HG03064 (cell line): ENCODE measurements at regions not wholly inside any gene's neighbourhood (a gene's known extent, or its start where the extent isn't known, plus 50 kb on each side); places are given as distances from the start of the nearest gene placed in this dataset.
"Not testable (repeated sequence)": the region's sequence is repeated elsewhere in the genome, so short reads cannot be mapped to it uniquely, and the experiment has no call there.

Experiments used
- ATAC-seq: cut with Tn5 transposase; IDR thresholded peaks from one replicate; pipeline ENCODE4 v1.9.1; 2021; ENCODE audit warnings: low read depth; ENCODE audit not compliant: unreplicated experiment

GRCh38 chr5:18195910-18196309 is 561.6 kb downstream of the TAF11L14 start:
- ATAC-seq, result no peak

GRCh38 chr5:18197734-18198133 is 563.5 kb downstream of the TAF11L14 start:
- no peak for ATAC-seq

- ATAC-seq, result no peak
These were observed 567.9 kb downstream of the TAF11L14 start for GRCh38 chr5:18202164-18202563.

- ATAC-seq, result no peak
These were observed 569.0 kb downstream of the TAF11L14 start for GRCh38 chr5:18203296-18203695.

GRCh38 chr5:18213666-18214065 is 579.4 kb downstream of the TAF11L14 start:
- ATAC-seq, result no peak

GRCh38 chr5:18216016-18216415 is 581.8 kb downstream of the TAF11L14 start:
- no peak for ATAC-seq

GRCh38 chr5:18216729-18217128 is 582.5 kb downstream of the TAF11L14 start:
- no peak for ATAC-seq

GRCh38 chr5:18219241-18219640 is 585.0 kb downstream of the TAF11L14 start:
- no peak for ATAC-seq

- ATAC-seq, result no peak
These were observed 586.4 kb downstream of the TAF11L14 start for GRCh38 chr5:18220631-18221030.

GRCh38 chr5:18236386-18236785 is 602.1 kb downstream of the TAF11L14 start:
- no peak for ATAC-seq

- ATAC-seq, result no peak
These were observed 604.1 kb downstream of the TAF11L14 start for GRCh38 chr5:18238321-18238720.

GRCh38 chr5:18240971-18241370 is 606.7 kb downstream of the TAF11L14 start:
- no peak for ATAC-seq

GRCh38 chr5:18243846-18244245 is 609.6 kb downstream of the TAF11L14 start:
- ATAC-seq, result no peak

- ATAC-seq, result no peak
These were observed 610.0 kb downstream of the TAF11L14 start for GRCh38 chr5:18244309-18244708.

GRCh38 chr5:18252559-18252958 is 618.3 kb downstream of the TAF11L14 start:
- no peak for ATAC-seq

GRCh38 chr5:18264126-18264882 is 630.0 kb downstream of the TAF11L14 start:
- ATAC-seq, result no peak

- ATAC-seq, result no peak
These were observed 636.5 kb downstream of the TAF11L14 start for GRCh38 chr5:18270635-18271338.

GRCh38 chr5:18276939-18277338 is 642.7 kb downstream of the TAF11L14 start:
- no peak for ATAC-seq

- ATAC-seq, result no peak
These were observed 647.8 kb downstream of the TAF11L14 start for GRCh38 chr5:18281947-18282581.

- no peak for ATAC-seq
These were observed 651.0 kb downstream of the TAF11L14 start for GRCh38 chr5:18285257-18285656.

GRCh38 chr5:18292146-18292545 is 657.9 kb downstream of the TAF11L14 start:
- no peak for ATAC-seq

GRCh38 chr5:18295696-18296095 is 661.4 kb downstream of the TAF11L14 start:
- not testable (repeated sequence) for ATAC-seq
